ENCODE measurements at regions not wholly inside any gene's neighbourhood (a gene's known extent, or its start where the extent isn't known, plus 50 kb on each side); places are given as distances from the start of the nearest gene placed in this dataset.

GRCh38 chr17:69800870-69801269, 274.2 kb upstream of the KCNJ16 start:
- Histone ChIP-seq H4K20me1 (ENCODE audit: insufficient read depth, low read length) (no peaks in the 10 kb centered on the region), H3K27me3 (ENCODE audit: low read depth, low read length) (no peaks in the 10 kb centered on the region), H3K79me2 (ENCODE audit: low read length) (no peaks in the 10 kb centered on the region), H3K9me3 (ENCODE audit: insufficient read depth, low read length) (no peaks in the 10 kb centered on the region), H3K4me3 (ENCODE audit: low read length) (no peak overlapping the region), H3K36me3 (replicated peaks; ENCODE audit: low read depth, low read length) (no peaks in the 10 kb centered on the region), H2AFZ (ENCODE audit: low read depth, low read length) (no peak overlapping the region), H3K27ac (ENCODE audit: low read length) (no peak overlapping the region), H3K4me1 (ENCODE audit: low read length) (no peaks in the 10 kb centered on the region), H3K9ac (ENCODE audit: low read length) (no peak overlapping the region), H3K4me2 (ENCODE audit: low read length) (no peak overlapping the region)
- TF ChIP-seq EZH2phosphoT487 (IDR thresholded peaks at IDR 0.05; ENCODE audit: low read depth) (no peak), CTCF (IDR thresholded peaks at IDR 0.05; ENCODE audit: low read depth, low read length) (no peak)

GRCh38 chr17:69801368-69801767, 273.7 kb upstream of the KCNJ16 start:
- TF ChIP-seq CTCF (IDR thresholded peaks at IDR 0.05; ENCODE audit: low read depth, low read length) (no peak), EZH2phosphoT487 (IDR thresholded peaks at IDR 0.05; ENCODE audit: low read depth) (no peak)
- Histone ChIP-seq H3K36me3 (replicated peaks; ENCODE audit: low read depth, low read length) (no peaks in the 10 kb centered on the region), H3K4me1 (ENCODE audit: low read length) (no peaks in the 10 kb centered on the region)

GRCh38 chr17:69802045-69802740, 272.8 kb upstream of the KCNJ16 start:
- Histone ChIP-seq H3K9ac (ENCODE audit: low read length) (no peak overlapping the region), H3K27ac (ENCODE audit: low read length) (no peak overlapping the region), H3K36me3 (replicated peaks; ENCODE audit: low read depth, low read length) (no peaks in the 10 kb centered on the region), H2AFZ (ENCODE audit: low read depth, low read length) (no peak overlapping the region), H3K4me1 (ENCODE audit: low read length) (no peaks in the 10 kb centered on the region), H3K4me2 (ENCODE audit: low read length) (no peak overlapping the region), H3K27me3 (ENCODE audit: low read depth, low read length) (no peaks in the 10 kb centered on the region), H4K20me1 (ENCODE audit: insufficient read depth, low read length) (no peaks in the 10 kb centered on the region), H3K79me2 (ENCODE audit: low read length) (no peaks in the 10 kb centered on the region), H3K4me3 (ENCODE audit: low read length) (no peak overlapping the region), H3K9me3 (ENCODE audit: insufficient read depth, low read length) (no peaks in the 10 kb centered on the region)
- TF ChIP-seq EZH2phosphoT487 (IDR thresholded peaks at IDR 0.05; ENCODE audit: low read depth) (no peak), CTCF (IDR thresholded peaks at IDR 0.05; ENCODE audit: low read depth, low read length) (no peak)

More at GRCh38 chr17:69801368-69801767, 273.7 kb upstream of the KCNJ16 start:
- no peak overlapping the region for H3K4me3 ChIP-seq (ENCODE audit: low read length)
- no peak overlapping the region for H3K9ac ChIP-seq (ENCODE audit: low read length)
- H3K27me3 ChIP-seq (ENCODE audit: low read depth, low read length) = no peaks in the 10 kb centered on the region
- H4K20me1 ChIP-seq (ENCODE audit: insufficient read depth, low read length) = no peaks in the 10 kb centered on the region
- H3K79me2 ChIP-seq (ENCODE audit: low read length) = no peaks in the 10 kb centered on the region
- H3K27ac ChIP-seq (ENCODE audit: low read length) = no peak overlapping the region
- H2AFZ ChIP-seq (ENCODE audit: low read depth, low read length) = no peak overlapping the region
- no peaks in the 10 kb centered on the region for H3K9me3 ChIP-seq (ENCODE audit: insufficient read depth, low read length)
- H3K4me2 ChIP-seq (ENCODE audit: low read length) = no peak overlapping the region

DNA sequence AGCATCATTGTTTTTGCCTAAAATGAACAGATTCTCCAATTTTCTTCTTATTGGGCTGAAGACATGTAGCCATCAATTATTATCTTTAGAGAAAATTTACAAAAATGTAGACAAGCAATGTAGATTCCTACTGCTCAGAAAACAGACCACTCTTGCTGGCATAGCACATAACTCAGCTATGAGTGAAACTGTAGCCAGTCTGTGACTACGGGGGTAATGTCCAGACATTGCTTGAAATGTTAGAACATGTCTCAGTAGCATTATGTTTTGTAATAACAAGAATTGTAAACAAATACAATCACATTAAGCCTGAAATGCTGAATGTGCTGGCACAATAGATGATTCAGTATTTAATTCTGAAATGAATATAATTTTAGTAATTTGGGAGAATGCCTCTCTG, 265.7 kb upstream of the KCNJ16 start:
- no peak for TF ChIP-seq EZH2phosphoT487 (IDR thresholded peaks at IDR 0.05; ENCODE audit: low read depth)
- no peak for TF ChIP-seq CTCF (IDR thresholded peaks at IDR 0.05; ENCODE audit: low read depth, low read length)
- H3K27me3 ChIP-seq (ENCODE audit: low read depth, low read length) = no peaks in the 10 kb centered on the region
- no peak overlapping the region for H2AFZ ChIP-seq (ENCODE audit: low read depth, low read length)
- H3K9me3 ChIP-seq (ENCODE audit: insufficient read depth, low read length) = no peaks in the 10 kb centered on the region
- no peak overlapping the region for H3K4me2 ChIP-seq (ENCODE audit: low read length)
- H3K4me1 ChIP-seq (ENCODE audit: low read length) = no peaks in the 10 kb centered on the region
- H4K20me1 ChIP-seq (ENCODE audit: insufficient read depth, low read length) = no peaks in the 10 kb centered on the region
- H3K9ac ChIP-seq (ENCODE audit: low read length) = no peak overlapping the region
- no peaks in the 10 kb centered on the region for H3K36me3 ChIP-seq (replicated peaks; ENCODE audit: low read depth, low read length)
- H3K4me3 ChIP-seq (ENCODE audit: low read length) = no peak overlapping the region
- H3K27ac ChIP-seq (ENCODE audit: low read length) = no peak overlapping the region
- H3K79me2 ChIP-seq (ENCODE audit: low read length) = no peaks in the 10 kb centered on the region
